GM12878 (cell line): ENCODE measurements at regions not wholly inside any gene's neighbourhood (a gene's known extent, or its start where the extent isn't known, plus 50 kb on each side); places are given as distances from the start of the nearest gene placed in this dataset.

Experiments used
- ATAC-seq: fragments of 200-7000 bp; cut with Tn5 transposase; 3 replicates; pipeline ENCODE4 v1.9.1; 2020; ENCODE audit warnings: mild to moderate bottlenecking, moderate library complexity
- BruUV-seq: library from RNA; stranded (reverse); fragments of 400-500 nt; replicated peaks from 2 replicates; lab custom pipeline; 2021; lab: Mats Ljungman, UMichigan
- CTCF ChIA-PET: fragments of 300-600 bp; sonication (Branson Sonifier 250); formaldehyde crosslinking; extraction: SDS; loops from one replicate; lab custom pipeline; 2021; ENCODE audit warnings: inconsistent platforms; lab: Yijun Ruan, JAX
- POLR2A ChIA-PET: fragments of 350-600 bp; formaldehyde crosslinking; extraction: SDS; loops from one replicate; lab custom pipeline; 2021; ENCODE audit warnings: inconsistent platforms; lab: Charles Lee
- RAD21 ChIA-PET: fragments of 300-600 bp; sonication (Branson Sonifier 250); formaldehyde crosslinking; loops from one replicate; lab custom pipeline; 2023; ENCODE audit warnings: antibody characterized with exemption; ENCODE audit not compliant: unreplicated experiment; lab: Charles Lee
- SMC1A ChIA-PET: fragments of 300-600 bp; sonication (Branson Sonifier 250); formaldehyde crosslinking; loops from one replicate; lab custom pipeline; 2023; ENCODE audit not compliant: unreplicated experiment, uncharacterized antibody; lab: Charles Lee
- DNase-seq: peaks from one replicate; pipeline ENCODE4 v3.0.0-alpha.2; 2011; ENCODE audit warnings: low read depth, low spot score
- FAIRE-seq: peaks from 3 replicates; lab custom pipeline; 2011; peaks lifted over from hg19 to GRCh38; lab: Jason Lieb, UNC
- H2AFZ ChIP-seq: 2 replicates; pipeline ENCODE4 v1.6.0; 2011; ENCODE audit warnings: low read depth, low read length, control low read depth; ENCODE audit not compliant: control insufficient read depth
- H3K27ac ChIP-seq: 2 replicates; pipeline ENCODE4 v1.5.1; 2011; ENCODE audit warnings: control low read depth; ENCODE audit not compliant: control insufficient read depth, insufficient read depth
- H3K27me3 ChIP-seq, 2 experiments: replicated peaks in 1 of 2; 2 replicates each; pipeline versions ENCODE4 v1.6.0 to v1.6.1; 2011; ENCODE audit warnings: low read length in 1 of 2; ENCODE audit not compliant: control insufficient read depth in 2 of 2, insufficient read depth in 2 of 2
- H3K36me3 ChIP-seq, 2 experiments: 2 replicates each; pipeline ENCODE4 v1.5.1; 2011; ENCODE audit warnings: low read length in 1 of 2; ENCODE audit not compliant: control insufficient read depth in 2 of 2, insufficient read depth in 2 of 2
- H3K4me1 ChIP-seq: 2 replicates; pipeline ENCODE4 v1.6.1; 2011; ENCODE audit warnings: mild to moderate bottlenecking, low read length, moderate library complexity, mixed read lengths; ENCODE audit not compliant: control insufficient read depth, insufficient read depth
- H3K4me2 ChIP-seq: 2 replicates; pipeline ENCODE4 v1.6.0; 2011; ENCODE audit warnings: control low read depth; ENCODE audit not compliant: control insufficient read depth, insufficient read depth
- H3K4me3 ChIP-seq: fragments of 200-600 bp; sonication (generic); 2 replicates; pipeline ENCODE4 v1.5.1; 2016
- H3K79me2 ChIP-seq: 2 replicates; pipeline ENCODE4 v1.6.0; 2011; ENCODE audit warnings: low read length; ENCODE audit not compliant: control insufficient read depth, insufficient read depth
- H3K9ac ChIP-seq: 2 replicates; pipeline ENCODE4 v1.8.0; 2011; ENCODE audit warnings: low read length, control low read depth, mixed read lengths; ENCODE audit not compliant: control insufficient read depth, insufficient read depth
- H3K9me3 ChIP-seq: replicated peaks from 3 replicates; pipeline ENCODE4 v1.5.1; 2011; ENCODE audit warnings: mild to moderate bottlenecking, low read length; ENCODE audit not compliant: control insufficient read depth, insufficient read depth
- H4K20me1 ChIP-seq: 2 replicates; pipeline ENCODE4 v1.6.0; 2011; ENCODE audit not compliant: control insufficient read depth, insufficient read depth
- ESRRA ChIP-seq: IDR thresholded peaks from 2 replicates; pipeline ENCODE4 v1.6.1; 2012; ENCODE audit warnings: mild to moderate bottlenecking, low read length, improper control_type of control experiment
- GABPA ChIP-seq: IDR thresholded peaks from 2 replicates; pipeline ENCODE4 v1.6.1; 2014; ENCODE audit warnings: antibody characterized with exemption, low read depth, mild to moderate bottlenecking, inconsistent platforms
- NFYA ChIP-seq: IDR thresholded peaks from 2 replicates; pipeline ENCODE4 v1.6.1; 2011; ENCODE audit warnings: low read depth, mild to moderate bottlenecking, low read length, improper control_type of control experiment, borderline replicate concordance
- NR2C1 ChIP-seq: fragments of 450-650 bp; IDR thresholded peaks from 2 replicates; pipeline ENCODE4 v1.6.1; 2017; ENCODE audit warnings: antibody characterized with exemption, mild to moderate bottlenecking, moderate library complexity
- PML ChIP-seq: IDR thresholded peaks from 2 replicates; pipeline ENCODE4 v1.6.1; 2012; ENCODE audit warnings: low read length, inconsistent platforms
- SRF ChIP-seq, 2 experiments: IDR thresholded peaks; 2 replicates each; pipeline ENCODE4 v1.6.1; 2011; ENCODE audit warnings: low read depth in 2 of 2, low read length in 2 of 2, mild to moderate bottlenecking in 1 of 2, moderate library complexity in 1 of 2
- WGBS: methylation state at CpG from one replicate; pipeline ENCODE4 v1.1.6; 2016; ENCODE audit warnings: low lambda C conversion rate; ENCODE audit not compliant: insufficient replicate concordance, insufficient coverage; ENCODE audit errors: missing lambda C conversion rate; 5-methylcytosine and 5-hydroxymethylcytosine counted together
- in situ Hi-C: fragments of 300-500 bp; cut with MboI; formaldehyde crosslinking; loops from 9 replicates; pipeline ENCODE4 v1.14.3; 2018; ENCODE audit warnings: mixed read lengths
- intact Hi-C: fragments of 100-400 bp; cut with micrococcal nuclease; formaldehyde crosslinking; loops from one replicate; pipeline ENCODE4 v1.14.2; 2022; ENCODE audit not compliant: unreplicated experiment
- TF ChIP-seq, protein P1 (sequence below): fragments of 450-650 bp; IDR thresholded peaks from 2 replicates; pipeline ENCODE4 v1.6.1; 2017; ENCODE audit warnings: mild to moderate bottlenecking, moderate library complexity
- TF ChIP-seq, protein P2 (sequence below): fragments of 450-650 bp; IDR thresholded peaks from 2 replicates; pipeline ENCODE4 v1.6.1; 2018; ENCODE audit warnings: mild to moderate bottlenecking, low read depth, moderate library complexity; ENCODE audit not compliant: partially characterized antibody
- TF ChIP-seq, protein P3 (sequence below): fragments of 450-650 bp; IDR thresholded peaks from 2 replicates; pipeline ENCODE4 v1.6.1; 2017; ENCODE audit warnings: mild to moderate bottlenecking, moderate library complexity

DNA sequence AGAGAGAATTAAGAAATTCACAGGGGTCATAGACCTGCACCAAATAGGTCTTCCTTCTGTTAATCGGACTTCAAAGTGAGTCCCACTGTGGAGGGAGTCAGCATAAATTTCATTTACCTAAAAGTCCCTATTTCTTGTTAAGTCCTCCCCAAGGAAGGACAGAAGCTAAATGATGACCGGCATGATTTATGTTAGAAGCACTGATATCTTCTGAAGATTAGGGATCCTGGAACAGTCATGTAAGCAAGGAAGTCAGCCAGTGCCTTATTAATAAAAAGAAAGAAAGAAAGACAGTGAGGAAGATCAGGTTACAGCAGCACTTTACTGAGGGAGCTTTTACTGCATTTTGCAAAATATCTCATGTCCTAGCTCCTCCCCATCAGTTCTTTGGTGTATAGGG lies 287.5 kb downstream of the FOXG1 start (continued):
- TF ChIP-seq, protein P1, sequence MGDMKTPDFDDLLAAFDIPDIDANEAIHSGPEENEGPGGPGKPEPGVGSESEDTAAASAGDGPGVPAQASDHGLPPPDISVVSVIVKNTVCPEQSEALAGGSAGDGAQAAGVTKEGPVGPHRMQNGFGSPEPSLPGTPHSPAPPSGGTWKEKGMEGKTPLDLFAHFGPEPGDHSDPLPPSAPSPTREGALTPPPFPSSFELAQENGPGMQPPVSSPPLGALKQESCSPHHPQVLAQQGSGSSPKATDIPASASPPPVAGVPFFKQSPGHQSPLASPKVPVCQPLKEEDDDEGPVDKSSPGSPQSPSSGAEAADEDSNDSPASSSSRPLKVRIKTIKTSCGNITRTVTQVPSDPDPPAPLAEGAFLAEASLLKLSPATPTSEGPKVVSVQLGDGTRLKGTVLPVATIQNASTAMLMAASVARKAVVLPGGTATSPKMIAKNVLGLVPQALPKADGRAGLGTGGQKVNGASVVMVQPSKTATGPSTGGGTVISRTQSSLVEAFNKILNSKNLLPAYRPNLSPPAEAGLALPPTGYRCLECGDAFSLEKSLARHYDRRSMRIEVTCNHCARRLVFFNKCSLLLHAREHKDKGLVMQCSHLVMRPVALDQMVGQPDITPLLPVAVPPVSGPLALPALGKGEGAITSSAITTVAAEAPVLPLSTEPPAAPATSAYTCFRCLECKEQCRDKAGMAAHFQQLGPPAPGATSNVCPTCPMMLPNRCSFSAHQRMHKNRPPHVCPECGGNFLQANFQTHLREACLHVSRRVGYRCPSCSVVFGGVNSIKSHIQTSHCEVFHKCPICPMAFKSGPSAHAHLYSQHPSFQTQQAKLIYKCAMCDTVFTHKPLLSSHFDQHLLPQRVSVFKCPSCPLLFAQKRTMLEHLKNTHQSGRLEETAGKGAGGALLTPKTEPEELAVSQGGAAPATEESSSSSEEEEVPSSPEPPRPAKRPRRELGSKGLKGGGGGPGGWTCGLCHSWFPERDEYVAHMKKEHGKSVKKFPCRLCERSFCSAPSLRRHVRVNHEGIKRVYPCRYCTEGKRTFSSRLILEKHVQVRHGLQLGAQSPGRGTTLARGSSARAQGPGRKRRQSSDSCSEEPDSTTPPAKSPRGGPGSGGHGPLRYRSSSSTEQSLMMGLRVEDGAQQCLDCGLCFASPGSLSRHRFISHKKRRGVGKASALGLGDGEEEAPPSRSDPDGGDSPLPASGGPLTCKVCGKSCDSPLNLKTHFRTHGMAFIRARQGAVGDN = no peak
- no peak for TF ChIP-seq PML

DNA sequence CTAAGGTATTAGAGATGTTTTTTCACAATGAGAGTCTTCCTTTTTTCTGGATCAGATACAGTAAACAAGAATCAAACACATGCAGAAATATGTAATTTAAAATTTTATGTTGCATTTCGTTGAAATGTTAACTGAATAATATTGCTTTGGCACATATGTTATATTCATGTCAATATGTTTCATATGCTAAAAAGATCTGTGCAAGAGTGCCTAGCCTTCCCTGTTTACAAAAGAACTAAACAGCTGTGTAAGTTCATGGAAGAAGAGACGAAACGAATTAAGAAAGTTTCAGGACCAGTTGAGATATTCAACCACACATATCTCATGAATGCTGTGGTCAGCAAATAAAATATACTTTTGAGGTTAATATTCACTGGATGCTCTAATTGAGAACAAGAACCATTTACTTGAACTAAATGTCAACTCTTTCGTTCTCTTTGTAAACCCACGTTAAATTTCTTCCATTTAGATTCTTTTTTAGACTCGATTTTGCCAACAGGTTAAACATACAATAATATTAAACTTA lies 289.5 kb downstream of the FOXG1 start:
- H3K79me2 ChIP-seq = no peaks in the 10 kb centered on the region
- RAD21 ChIA-PET = no interaction called here
- CTCF ChIA-PET = no interaction called here
- WGBS = 4% methylated on average over 6 of the region's 6 CpGs
- H3K4me1 ChIP-seq = no peaks in the 10 kb centered on the region
- H3K27ac ChIP-seq = no peak overlapping the region
- DNase-seq = no peak
- FAIRE-seq = no peak
- POLR2A ChIA-PET = no interaction called here
- H3K9ac ChIP-seq = no peak overlapping the region
- H3K4me3 ChIP-seq = no peak overlapping the region
- H4K20me1 ChIP-seq = no peaks in the 10 kb centered on the region
- in situ Hi-C loops (no loop called here), intact Hi-C loops (no loop called here)
- no peaks in the 10 kb centered on the region for H3K36me3 ChIP-seq
- H2AFZ ChIP-seq = no peak overlapping the region
- no peak overlapping the region for H3K4me2 ChIP-seq
- H3K9me3 ChIP-seq = no peaks in the 10 kb centered on the region
- no TSS peak for BruUV-seq
- ATAC-seq = no peak
- H3K27me3 ChIP-seq = no peaks in the 10 kb centered on the region
- SMC1A ChIA-PET = no interaction called here
- TF ChIP-seq, protein P2, sequence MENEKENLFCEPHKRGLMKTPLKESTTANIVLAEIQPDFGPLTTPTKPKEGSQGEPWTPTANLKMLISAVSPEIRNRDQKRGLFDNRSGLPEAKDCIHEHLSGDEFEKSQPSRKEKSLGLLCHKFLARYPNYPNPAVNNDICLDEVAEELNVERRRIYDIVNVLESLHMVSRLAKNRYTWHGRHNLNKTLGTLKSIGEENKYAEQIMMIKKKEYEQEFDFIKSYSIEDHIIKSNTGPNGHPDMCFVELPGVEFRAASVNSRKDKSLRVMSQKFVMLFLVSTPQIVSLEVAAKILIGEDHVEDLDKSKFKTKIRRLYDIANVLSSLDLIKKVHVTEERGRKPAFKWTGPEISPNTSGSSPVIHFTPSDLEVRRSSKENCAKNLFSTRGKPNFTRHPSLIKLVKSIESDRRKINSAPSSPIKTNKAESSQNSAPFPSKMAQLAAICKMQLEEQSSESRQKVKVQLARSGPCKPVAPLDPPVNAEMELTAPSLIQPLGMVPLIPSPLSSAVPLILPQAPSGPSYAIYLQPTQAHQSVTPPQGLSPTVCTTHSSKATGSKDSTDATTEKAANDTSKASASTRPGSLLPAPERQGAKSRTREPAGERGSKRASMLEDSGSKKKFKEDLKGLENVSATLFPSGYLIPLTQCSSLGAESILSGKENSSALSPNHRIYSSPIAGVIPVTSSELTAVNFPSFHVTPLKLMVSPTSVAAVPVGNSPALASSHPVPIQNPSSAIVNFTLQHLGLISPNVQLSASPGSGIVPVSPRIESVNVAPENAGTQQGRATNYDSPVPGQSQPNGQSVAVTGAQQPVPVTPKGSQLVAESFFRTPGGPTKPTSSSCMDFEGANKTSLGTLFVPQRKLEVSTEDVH = no peak
- TF ChIP-seq GABPA = no peak
- TF ChIP-seq ESRRA = no peak
- TF ChIP-seq, protein P3, sequence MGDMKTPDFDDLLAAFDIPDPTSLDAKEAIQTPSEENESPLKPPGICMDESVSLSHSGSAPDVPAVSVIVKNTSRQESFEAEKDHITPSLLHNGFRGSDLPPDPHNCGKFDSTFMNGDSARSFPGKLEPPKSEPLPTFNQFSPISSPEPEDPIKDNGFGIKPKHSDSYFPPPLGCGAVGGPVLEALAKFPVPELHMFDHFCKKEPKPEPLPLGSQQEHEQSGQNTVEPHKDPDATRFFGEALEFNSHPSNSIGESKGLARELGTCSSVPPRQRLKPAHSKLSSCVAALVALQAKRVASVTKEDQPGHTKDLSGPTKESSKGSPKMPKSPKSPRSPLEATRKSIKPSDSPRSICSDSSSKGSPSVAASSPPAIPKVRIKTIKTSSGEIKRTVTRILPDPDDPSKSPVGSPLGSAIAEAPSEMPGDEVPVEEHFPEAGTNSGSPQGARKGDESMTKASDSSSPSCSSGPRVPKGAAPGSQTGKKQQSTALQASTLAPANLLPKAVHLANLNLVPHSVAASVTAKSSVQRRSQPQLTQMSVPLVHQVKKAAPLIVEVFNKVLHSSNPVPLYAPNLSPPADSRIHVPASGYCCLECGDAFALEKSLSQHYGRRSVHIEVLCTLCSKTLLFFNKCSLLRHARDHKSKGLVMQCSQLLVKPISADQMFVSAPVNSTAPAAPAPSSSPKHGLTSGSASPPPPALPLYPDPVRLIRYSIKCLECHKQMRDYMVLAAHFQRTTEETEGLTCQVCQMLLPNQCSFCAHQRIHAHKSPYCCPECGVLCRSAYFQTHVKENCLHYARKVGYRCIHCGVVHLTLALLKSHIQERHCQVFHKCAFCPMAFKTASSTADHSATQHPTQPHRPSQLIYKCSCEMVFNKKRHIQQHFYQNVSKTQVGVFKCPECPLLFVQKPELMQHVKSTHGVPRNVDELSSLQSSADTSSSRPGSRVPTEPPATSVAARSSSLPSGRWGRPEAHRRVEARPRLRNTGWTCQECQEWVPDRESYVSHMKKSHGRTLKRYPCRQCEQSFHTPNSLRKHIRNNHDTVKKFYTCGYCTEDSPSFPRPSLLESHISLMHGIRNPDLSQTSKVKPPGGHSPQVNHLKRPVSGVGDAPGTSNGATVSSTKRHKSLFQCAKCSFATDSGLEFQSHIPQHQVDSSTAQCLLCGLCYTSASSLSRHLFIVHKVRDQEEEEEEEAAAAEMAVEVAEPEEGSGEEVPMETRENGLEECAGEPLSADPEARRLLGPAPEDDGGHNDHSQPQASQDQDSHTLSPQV = no peak
- TF ChIP-seq SRF (IDR thresholded peaks at IDR 0.05; ENCODE audit: low read depth in 2 of 2, low read length in 2 of 2) = no peak
- TF ChIP-seq NFYA = no peak
- no peak for TF ChIP-seq NR2C1
